H9 (cell line): ENCODE measurements at regions not wholly inside any gene's neighbourhood (a gene's known extent, or its start where the extent isn't known, plus 50 kb on each side); places are given as distances from the start of the nearest gene placed in this dataset.
A peak's percentile ranks its signal among the peaks of the same experiment; 100 is the strongest.
"Not testable (repeated sequence)": the region's sequence is repeated elsewhere in the genome, so short reads cannot be mapped to it uniquely, and the experiment has no call there.

Experiments
- DNase-seq: peaks from one replicate; pipeline ENCODE4 v3.0.0-alpha.2; 2017
- H2AFZ ChIP-seq: one replicate; pipeline ENCODE4 v1.6.1; 2013; ENCODE audit warnings: mild to moderate bottlenecking, low read length, control low read depth, moderate library complexity
- H2AK5ac ChIP-seq: 2 replicates; pipeline ENCODE4 v1.6.1; 2013; ENCODE audit warnings: low read length, control low read depth, mixed read lengths; ENCODE audit not compliant: insufficient read length
- H2BK120ac ChIP-seq: one replicate; pipeline ENCODE4 v1.6.1; 2013; ENCODE audit warnings: low read depth, mild to moderate bottlenecking, low read length, control low read depth, inconsistent platforms; ENCODE audit not compliant: poor library complexity, severe bottlenecking
- H2BK12ac ChIP-seq: 2 replicates; pipeline ENCODE4 v1.6.1; 2013; ENCODE audit warnings: low read length, control low read depth, mixed read lengths, low read depth; ENCODE audit not compliant: insufficient read length
- H2BK15ac ChIP-seq: 2 replicates; pipeline ENCODE4 v1.6.1; 2013; ENCODE audit warnings: low read depth, low read length, control low read depth
- H2BK20ac ChIP-seq: one replicate; pipeline ENCODE4 v1.6.1; 2013; ENCODE audit warnings: low read depth, mild to moderate bottlenecking, low read length, control low read depth, inconsistent platforms; ENCODE audit not compliant: poor library complexity, severe bottlenecking
- H2BK5ac ChIP-seq: 2 replicates; pipeline ENCODE4 v1.6.1; 2013; ENCODE audit warnings: low read length, control low read depth, mixed read lengths; ENCODE audit not compliant: insufficient read length
- H3K14ac ChIP-seq: 2 replicates; pipeline ENCODE4 v1.6.1; 2013; ENCODE audit warnings: low read length, control low read depth; ENCODE audit not compliant: insufficient read depth
- H3K18ac ChIP-seq: 2 replicates; pipeline ENCODE4 v1.6.1; 2013; ENCODE audit warnings: low read depth, mild to moderate bottlenecking, mixed read lengths, low read length, control low read depth; ENCODE audit not compliant: insufficient read length
- H3K23ac ChIP-seq: 2 replicates; pipeline ENCODE4 v1.6.1; 2013; ENCODE audit warnings: low read length, control low read depth, mixed read lengths, low read depth; ENCODE audit not compliant: insufficient read length
- H3K23me2 ChIP-seq: 2 replicates; pipeline ENCODE4 v1.6.1; 2013; ENCODE audit warnings: low read depth, mild to moderate bottlenecking, mixed read lengths, low read length, control low read depth; ENCODE audit not compliant: insufficient read length, poor library complexity, severe bottlenecking
- H3K27ac ChIP-seq: 2 replicates; pipeline ENCODE4 v1.5.1; 2013; ENCODE audit warnings: low read length, control low read depth, mixed read lengths, low read depth; ENCODE audit not compliant: insufficient read length
- H3K27me3 ChIP-seq: 2 replicates; pipeline ENCODE4 v1.6.1; 2013; ENCODE audit warnings: low read length, control low read depth, inconsistent platforms; ENCODE audit not compliant: insufficient read depth
- H3K4ac ChIP-seq: 2 replicates; pipeline ENCODE4 v1.6.1; 2013; ENCODE audit warnings: low read depth, mild to moderate bottlenecking, control low read depth, inconsistent platforms, low read length, moderate library complexity
- H3K4me1 ChIP-seq: 2 replicates; pipeline ENCODE4 v1.6.1; 2013; ENCODE audit warnings: low read length, control low read depth, inconsistent platforms; ENCODE audit not compliant: insufficient read depth
- H3K4me2 ChIP-seq: 2 replicates; pipeline ENCODE4 v1.6.1; 2013; ENCODE audit warnings: low read length, control low read depth, mixed read lengths; ENCODE audit not compliant: insufficient read length, insufficient read depth
- H3K56ac ChIP-seq: 2 replicates; pipeline ENCODE4 v1.6.1; 2013; ENCODE audit warnings: low read depth, mild to moderate bottlenecking, mixed read lengths, low read length, control low read depth; ENCODE audit not compliant: insufficient read length
- H3K79me1 ChIP-seq: 2 replicates; pipeline ENCODE4 v1.6.1; 2013; ENCODE audit warnings: low read depth, mild to moderate bottlenecking, moderate library complexity, low read length, control low read depth, inconsistent platforms; ENCODE audit not compliant: insufficient read depth, poor library complexity, severe bottlenecking
- H3K79me2 ChIP-seq: 2 replicates; pipeline ENCODE4 v1.6.1; 2013; ENCODE audit warnings: low read length, control low read depth, inconsistent platforms; ENCODE audit not compliant: insufficient read depth
- H3K9ac ChIP-seq: 2 replicates; pipeline ENCODE4 v1.6.1; 2013; ENCODE audit warnings: low read length, control low read depth, mixed read lengths; ENCODE audit not compliant: insufficient read length; ENCODE audit errors: extremely low read depth
- H3K9me3 ChIP-seq: one replicate; pipeline ENCODE4 v1.6.1; 2013; ENCODE audit warnings: low read depth, low read length, inconsistent platforms; ENCODE audit not compliant: control insufficient read depth
- H3T11ph ChIP-seq: one replicate; pipeline ENCODE4 v1.6.1; 2013; ENCODE audit warnings: mild to moderate bottlenecking, low read length, control low read depth, inconsistent platforms
- H4K20me1 ChIP-seq: one replicate; pipeline ENCODE4 v1.6.1; 2013; ENCODE audit not compliant: control insufficient read depth, insufficient read length, insufficient read depth
- H4K5ac ChIP-seq: 2 replicates; pipeline ENCODE4 v1.6.1; 2013; ENCODE audit warnings: low read depth, mild to moderate bottlenecking, mixed read lengths, low read length, control low read depth; ENCODE audit not compliant: insufficient read length
- H4K8ac ChIP-seq: replicated peaks from 2 replicates; pipeline ENCODE4 v1.6.1; 2013; ENCODE audit warnings: low read length, control low read depth, mixed read lengths, low read depth; ENCODE audit not compliant: insufficient read length
- H4K91ac ChIP-seq: 2 replicates; pipeline ENCODE4 v1.6.1; 2013; ENCODE audit warnings: low read depth, mild to moderate bottlenecking, moderate library complexity, mixed read lengths, low read length, control low read depth; ENCODE audit not compliant: insufficient read length
- H3K27ac Mint-ChIP-seq, 3 experiments: 2 replicates in 2 of 3; 3 replicates in 1 of 3; pipeline ENCODE4 v1.8.0; 2020 to 2021; ENCODE audit warnings: mixed read lengths in 3 of 3, mild to moderate bottlenecking in 1 of 3, moderate library complexity in 1 of 3
- H3K27me3 Mint-ChIP-seq: 2 replicates; pipeline ENCODE4 v1.8.0; 2021; ENCODE audit warnings: low read depth, mild to moderate bottlenecking, moderate library complexity, mixed read lengths
- H3K36me3 Mint-ChIP-seq, 3 experiments: 2 replicates in 2 of 3; 3 replicates in 1 of 3; pipeline ENCODE4 v1.8.0; 2020 to 2021; ENCODE audit warnings: low read depth in 3 of 3, mixed read lengths in 3 of 3; ENCODE audit not compliant: insufficient read depth in 1 of 3
- H3K4me1 Mint-ChIP-seq, 2 experiments: 2 replicates each; pipeline ENCODE4 v1.8.0; 2020; ENCODE audit warnings: mixed read lengths in 2 of 2
- H3K4me3 Mint-ChIP-seq, 2 experiments: 2 replicates in 1 of 2; 3 replicates in 1 of 2; pipeline ENCODE4 v1.8.0; 2020 to 2021; ENCODE audit warnings: mild to moderate bottlenecking in 2 of 2, mixed read lengths in 2 of 2, moderate library complexity in 1 of 2
- H3K9me3 Mint-ChIP-seq, 2 experiments: 2 replicates in 1 of 2; 3 replicates in 1 of 2; pipeline ENCODE4 v1.8.0; 2020; ENCODE audit warnings: mild to moderate bottlenecking in 2 of 2, mixed read lengths in 2 of 2, moderate library complexity in 1 of 2
- CTCF ChIP-seq: fragments of 200-600 bp; sonication (generic); conservative IDR thresholded peaks from 3 replicates; pipeline ENCODE4 v1.8.0; 2021; ENCODE audit warnings: antibody characterized with exemption, mild to moderate bottlenecking
- WGBS: extraction: QIAGEN DNeasy Blood & Tissue Kit; methylation state at CpG from one replicate; pipeline ENCODE4 v1.1.7; 2013; ENCODE audit warnings: missing lambda C conversion rate, low lambda C conversion rate, mixed read lengths; ENCODE audit not compliant: insufficient read length; ENCODE audit errors: extremely low coverage; 5-methylcytosine and 5-hydroxymethylcytosine counted together

DNA sequence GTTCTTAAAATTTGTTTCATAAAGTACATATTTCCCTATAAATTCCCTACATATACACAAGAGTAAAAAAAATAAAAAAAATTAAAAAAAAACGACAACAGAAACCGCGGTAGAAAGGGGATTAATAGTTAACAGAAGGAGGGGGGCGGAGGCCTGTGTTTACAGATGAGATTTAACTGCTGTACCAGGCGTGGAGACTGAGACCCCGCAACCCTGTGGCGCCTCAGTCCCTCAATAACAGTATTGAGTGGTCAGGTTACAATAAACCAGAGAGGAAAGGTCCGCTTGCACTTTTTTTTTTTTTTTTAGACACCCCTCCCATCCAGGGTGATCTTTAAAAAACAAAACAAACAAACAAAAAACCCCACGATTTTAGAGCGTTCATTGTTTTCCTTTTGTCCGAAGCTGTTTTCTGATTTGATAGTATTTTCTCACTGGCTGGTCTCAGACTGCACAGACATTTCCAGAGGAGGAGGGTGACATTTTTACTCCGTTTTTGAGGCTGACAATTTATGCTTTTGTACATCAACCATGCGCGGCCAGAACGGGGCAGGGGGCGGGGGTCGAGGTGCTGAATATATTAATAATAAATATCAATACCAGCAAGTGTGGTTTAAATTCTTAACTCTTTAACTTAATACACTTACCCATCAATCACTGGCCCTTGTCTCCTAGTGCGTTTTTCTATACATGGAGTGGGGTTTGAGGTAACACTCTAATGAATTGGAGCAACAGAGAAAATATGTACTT lies 1223.9 kb downstream of the BRINP3 start:
- no peak overlapping the region for H2BK120ac ChIP-seq
- no peak overlapping the region for H2BK15ac ChIP-seq
- no peak for DNase-seq
- no peak overlapping the region for H4K8ac ChIP-seq
- H3K79me2 ChIP-seq, result no peaks in the 10 kb centered on the region
- no peak for TF ChIP-seq CTCF
- no peak overlapping the region for H3K56ac ChIP-seq
- H2AK5ac ChIP-seq, result no peak overlapping the region
- Mint-ChIP-seq H3K27me3 (no peaks in the 10 kb centered on the region), H3K27ac (0 out of 7 replicates have a peak overlapping the region, but pooled peaks of 1 of the 3 experiments have one; percentile 24), H3K9me3 (peaks cover 0 to 7% of the 10 kb centered on the region in 2 experiments; a peak in 1 of 5 replicates), H3K4me1 (no peaks in the 10 kb centered on the region), H3K36me3 (peaks cover 0 to 6% (median 0%) of the 10 kb centered on the region in 3 experiments; a peak in 1 of 7 replicates), H3K4me3 (no peak overlapping the region)
- H4K5ac ChIP-seq, result no peak overlapping the region
- no peak overlapping the region for H3K4me2 ChIP-seq
- H4K20me1 ChIP-seq, result no peaks in the 10 kb centered on the region
- no peak overlapping the region for H4K91ac ChIP-seq
- no peak overlapping the region for H3K14ac ChIP-seq
- no peak overlapping the region for H2AFZ ChIP-seq
- no peak overlapping the region for H3K4ac ChIP-seq
- H3K23ac ChIP-seq, result no peak overlapping the region
- H2BK5ac ChIP-seq, result no peak overlapping the region
- H2BK20ac ChIP-seq, result no peak overlapping the region
- no CpG with 5 or more reads among the region's 18 CpGs for WGBS
- no peaks in the 10 kb centered on the region for H3K9me3 ChIP-seq
- H3K9ac ChIP-seq, result no peak overlapping the region
- H3K4me1 ChIP-seq, result no peaks in the 10 kb centered on the region
- H3T11ph ChIP-seq, result no peak overlapping the region
- H3K27me3 ChIP-seq, result no peaks in the 10 kb centered on the region
- H2BK12ac ChIP-seq, result no peak overlapping the region
- H3K18ac ChIP-seq, result no peak overlapping the region
- no peak overlapping the region for H3K27ac ChIP-seq
- no peaks in the 10 kb centered on the region for H3K23me2 ChIP-seq
- H3K79me1 ChIP-seq, result no peaks in the 10 kb centered on the region

- DNase-seq, H3K27ac ChIP-seq, H2BK5ac ChIP-seq, H3K4me3 Mint-ChIP-seq, H3K18ac ChIP-seq, H2BK20ac ChIP-seq, H3K4ac ChIP-seq, H3K27ac Mint-ChIP-seq, H3K27me3 Mint-ChIP-seq, H3K56ac ChIP-seq, H4K5ac ChIP-seq, H3K27me3 ChIP-seq, H3K9me3 ChIP-seq, H3K23me2 ChIP-seq, H3K23ac ChIP-seq, H3T11ph ChIP-seq, H2AK5ac ChIP-seq, H3K4me2 ChIP-seq, H3K4me1 ChIP-seq, H3K14ac ChIP-seq, H2AFZ ChIP-seq, H4K20me1 ChIP-seq, H3K79me1 ChIP-seq, H3K79me2 ChIP-seq, H2BK15ac ChIP-seq, H4K8ac ChIP-seq, H3K9ac ChIP-seq, H4K91ac ChIP-seq, H2BK12ac ChIP-seq, H2BK120ac ChIP-seq, H3K4me1 Mint-ChIP-seq: not testable (repeated sequence)
- Mint-ChIP-seq H3K36me3 (peaks cover 5 to 16% (median 12%) of the 10 kb centered on the region in 3 experiments), H3K9me3 (peaks cover 20 to 25% of the 10 kb centered on the region in 2 experiments)
- WGBS, result no CpG with 5 or more reads among the region's 1 CpG
Measured at GRCh38 chr1:189261128-189261527, 1216.5 kb downstream of the BRINP3 start.
